Dedifferentiated amniotic fluid mesenchymal stem cell (primary cell): ENCODE measurements at regions not wholly inside any gene's neighbourhood (a gene's known extent, or its start where the extent isn't known, plus 50 kb on each side); places are given as distances from the start of the nearest gene placed in this dataset.
A peak's percentile ranks its signal among the peaks of the same experiment; 100 is the strongest.

Source experiments
- DNase-seq: peaks from one replicate; pipeline ENCODE4 v3.0.0-alpha.2; 2016; ENCODE audit errors: extremely low spot score

DNA sequence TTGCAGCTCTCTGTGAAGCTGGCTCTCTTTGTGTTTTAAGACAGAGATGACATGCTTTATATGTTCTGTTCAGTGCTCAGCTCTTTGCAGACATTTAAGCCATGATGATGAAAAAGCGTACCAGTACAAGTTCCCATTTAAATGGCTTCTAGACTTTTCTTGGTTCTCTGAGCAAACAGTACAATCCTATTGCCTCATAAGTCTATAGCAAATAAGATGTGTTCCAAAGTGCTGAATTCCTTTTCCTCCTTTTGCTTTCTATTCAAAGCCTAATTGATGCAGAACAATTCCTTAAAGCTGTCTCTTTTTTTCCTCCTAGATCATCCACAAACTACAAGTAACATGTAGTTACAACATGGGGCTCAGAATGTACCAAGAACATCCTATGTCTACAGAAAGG lies 168.8 kb upstream of the SPATS2L start:
- DNase-seq = no peak

DNA sequence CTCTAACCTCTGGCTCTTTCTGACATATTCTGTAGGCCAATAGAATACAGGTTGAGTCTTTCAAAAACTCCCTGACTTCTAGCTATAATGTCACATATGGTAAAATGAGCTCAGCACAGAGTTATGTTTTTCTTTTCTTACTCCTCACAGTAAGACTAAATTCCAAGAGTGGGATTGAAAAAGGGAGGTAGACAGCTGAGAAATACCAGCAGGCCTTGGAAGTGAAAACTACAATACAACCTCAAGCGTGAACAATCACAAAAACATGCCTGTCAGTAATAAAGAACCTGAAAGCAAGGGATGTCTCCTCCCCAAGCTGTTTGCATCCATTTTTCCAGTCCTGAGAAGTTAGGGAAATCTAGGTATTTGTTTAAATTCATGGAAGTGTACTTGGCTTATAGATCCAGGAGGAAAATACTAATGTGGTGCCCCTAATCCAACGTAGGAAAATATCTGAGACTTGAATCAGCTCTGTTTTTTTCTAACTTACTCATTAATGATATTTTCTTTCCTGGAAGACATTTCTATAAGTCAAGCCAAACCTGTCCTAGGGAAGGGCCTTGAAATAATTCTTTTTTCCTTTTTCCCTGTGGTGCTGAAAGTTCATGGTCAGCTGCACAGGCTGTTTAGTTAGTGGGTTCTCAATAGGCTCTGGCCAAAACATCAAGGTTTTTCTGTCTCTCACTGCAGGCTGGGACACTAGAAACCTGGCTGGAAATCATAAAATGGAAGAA lies 167.9 kb upstream of the SPATS2L start:
- no peak for DNase-seq

DNA sequence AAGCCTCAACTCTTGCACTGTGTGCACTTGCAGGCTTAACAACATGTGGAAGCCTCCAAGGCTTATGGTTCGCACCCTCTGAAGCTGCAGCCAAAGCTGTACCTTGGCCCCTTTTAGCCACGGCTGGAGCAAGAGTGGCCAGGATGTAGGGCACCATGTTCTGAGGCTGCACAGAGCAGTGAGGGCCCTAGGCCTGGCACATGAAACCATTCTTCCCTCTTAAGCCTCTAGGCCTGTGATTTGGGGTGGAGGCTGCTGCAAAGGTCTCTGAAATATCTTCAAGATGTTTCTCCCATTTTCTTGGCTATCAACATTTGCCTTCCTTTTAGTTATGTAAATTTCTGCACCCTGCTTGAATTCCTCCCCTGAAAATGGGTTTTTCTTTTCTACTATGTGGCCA lies 161.9 kb upstream of the SPATS2L start:
- DNase-seq = no peak

DNA sequence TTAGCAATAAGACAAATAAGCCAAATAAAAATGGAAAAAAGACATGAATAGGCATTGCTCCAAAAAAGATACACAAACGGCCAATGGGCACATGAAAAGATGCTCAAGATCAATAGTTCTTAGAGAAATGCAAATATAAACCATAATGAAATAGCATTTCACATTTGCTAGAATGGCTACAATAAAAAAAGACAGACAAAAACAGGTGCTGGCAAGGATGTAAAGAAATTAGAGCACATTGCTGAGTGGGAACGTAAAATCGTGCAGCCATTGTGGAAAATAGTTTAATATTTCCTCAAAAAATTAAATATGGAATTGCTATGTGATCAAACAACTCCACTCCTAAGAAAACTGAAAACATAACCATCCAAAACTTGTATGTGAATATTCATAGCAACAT lies 160.0 kb upstream of the SPATS2L start:
- no peak for DNase-seq

DNA sequence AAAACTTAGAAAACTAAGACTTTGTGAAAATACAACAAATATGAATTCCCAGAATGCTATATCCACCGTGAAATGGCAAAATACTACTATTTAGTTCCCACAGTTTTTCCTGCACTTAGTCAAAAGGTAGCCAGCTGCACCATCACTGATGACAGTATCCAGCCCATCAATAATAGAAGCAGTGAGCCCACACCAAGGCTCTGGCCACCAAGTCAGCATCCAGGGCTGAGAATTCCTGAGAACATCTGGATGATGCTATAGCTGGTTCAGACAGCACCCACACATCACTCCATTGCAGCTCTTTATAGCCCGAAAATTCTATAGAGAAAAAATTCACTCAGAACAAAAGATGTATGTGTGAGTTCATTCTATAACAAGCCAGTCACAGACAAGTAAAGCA lies 159.1 kb upstream of the SPATS2L start:
- DNase-seq = no peak

DNA sequence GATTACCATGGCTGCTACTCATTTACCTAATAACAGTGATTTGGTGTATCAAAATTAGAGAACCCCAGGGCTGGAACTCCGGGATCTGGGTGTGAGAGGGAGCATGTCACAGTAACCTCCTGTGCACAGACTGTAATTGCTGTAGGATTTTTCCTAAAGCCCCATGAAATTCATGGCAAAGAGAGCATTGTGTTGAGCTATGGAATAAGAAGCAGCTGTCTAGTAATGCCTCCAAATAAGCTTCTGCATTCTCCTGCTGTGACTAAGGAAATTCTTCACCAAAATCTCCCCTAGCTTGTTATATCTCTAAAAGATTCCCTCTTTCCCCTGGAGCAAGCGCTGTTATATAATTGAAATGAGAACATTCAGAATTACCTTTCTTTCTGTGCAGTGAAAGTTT lies 158.1 kb upstream of the SPATS2L start:
- DNase-seq = peak; percentile 59

DNA sequence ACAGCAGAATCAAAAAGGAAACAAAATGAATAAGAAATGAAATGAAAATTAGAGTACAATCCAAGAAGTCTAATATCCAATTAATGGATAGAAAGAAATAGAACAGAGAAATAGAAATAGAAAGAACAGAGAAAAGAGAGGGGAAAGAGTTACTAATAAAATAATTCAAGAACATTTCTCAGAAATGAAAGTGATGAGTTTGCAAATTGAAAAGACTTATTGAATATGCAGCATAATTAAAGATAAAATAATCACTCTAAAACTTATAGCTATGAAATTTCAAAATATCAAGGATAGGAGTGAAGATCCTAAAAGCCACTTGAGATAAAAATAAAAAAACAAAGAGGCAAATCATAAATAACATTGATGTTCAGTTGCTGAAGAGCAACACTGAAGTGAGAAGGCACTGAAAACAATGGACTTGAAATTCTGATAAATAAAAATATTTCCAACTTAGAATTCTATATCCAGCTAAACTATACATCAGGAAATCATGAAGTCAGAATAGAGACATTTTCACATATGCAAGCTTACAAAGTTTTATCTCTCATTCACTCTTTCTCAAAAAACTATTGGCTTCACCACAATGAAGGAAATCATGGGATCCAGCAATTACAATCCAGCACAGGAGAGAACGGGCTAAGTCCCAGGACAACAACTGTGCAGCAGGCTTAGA lies 155.9 kb upstream of the SPATS2L start:
- no peak for DNase-seq

DNA sequence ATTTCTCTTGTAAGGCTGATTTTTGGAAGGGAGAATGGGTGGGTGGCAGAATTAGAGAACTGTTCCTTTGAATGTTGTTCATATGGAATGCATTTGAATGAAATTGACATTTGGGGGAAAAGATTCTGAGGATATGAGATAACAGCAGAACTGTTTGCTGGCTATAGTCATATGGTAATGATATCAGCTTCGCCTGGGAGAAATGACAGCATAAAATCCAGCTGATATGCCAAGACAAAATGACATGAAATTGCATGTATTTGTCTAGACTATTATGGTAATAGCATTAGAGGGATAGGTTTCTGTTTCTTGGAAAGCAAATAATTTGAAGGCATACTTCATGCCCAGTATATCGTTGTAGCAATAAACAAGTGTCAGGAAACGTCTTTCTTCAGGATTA lies 150.8 kb upstream of the SPATS2L start:
- no peak for DNase-seq

DNA sequence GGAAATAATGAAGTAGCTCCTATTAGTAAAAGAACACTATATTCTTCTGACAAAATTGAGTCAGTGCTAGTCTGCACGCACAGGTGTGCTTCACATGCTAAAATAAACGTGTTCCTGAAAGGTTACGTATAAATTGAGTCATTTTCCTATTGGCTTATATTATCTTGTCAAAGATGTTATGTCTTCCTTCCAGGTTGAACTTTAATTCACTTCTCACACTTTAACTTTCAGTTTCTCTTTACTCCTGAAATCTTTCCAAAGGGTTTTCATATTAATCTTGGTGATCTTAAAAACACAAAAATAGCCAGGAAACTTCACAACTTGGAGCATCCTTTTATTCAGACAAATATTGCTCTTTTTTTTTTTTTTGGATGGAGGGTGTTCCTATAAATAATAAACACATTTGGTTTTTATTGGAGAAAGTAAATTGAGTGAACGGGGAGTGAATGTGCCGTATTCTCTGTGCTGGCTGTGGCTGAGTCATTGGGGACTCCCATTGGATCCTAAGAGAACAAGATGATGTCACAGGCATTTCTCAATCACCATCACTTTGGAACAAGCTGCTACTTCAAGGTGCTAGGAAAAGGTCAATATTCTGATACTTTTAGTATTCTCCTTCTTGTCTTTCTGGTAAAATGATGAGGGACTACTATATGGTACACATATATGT lies 150.2 kb upstream of the SPATS2L start:
- peak; percentile 77 for DNase-seq

DNA sequence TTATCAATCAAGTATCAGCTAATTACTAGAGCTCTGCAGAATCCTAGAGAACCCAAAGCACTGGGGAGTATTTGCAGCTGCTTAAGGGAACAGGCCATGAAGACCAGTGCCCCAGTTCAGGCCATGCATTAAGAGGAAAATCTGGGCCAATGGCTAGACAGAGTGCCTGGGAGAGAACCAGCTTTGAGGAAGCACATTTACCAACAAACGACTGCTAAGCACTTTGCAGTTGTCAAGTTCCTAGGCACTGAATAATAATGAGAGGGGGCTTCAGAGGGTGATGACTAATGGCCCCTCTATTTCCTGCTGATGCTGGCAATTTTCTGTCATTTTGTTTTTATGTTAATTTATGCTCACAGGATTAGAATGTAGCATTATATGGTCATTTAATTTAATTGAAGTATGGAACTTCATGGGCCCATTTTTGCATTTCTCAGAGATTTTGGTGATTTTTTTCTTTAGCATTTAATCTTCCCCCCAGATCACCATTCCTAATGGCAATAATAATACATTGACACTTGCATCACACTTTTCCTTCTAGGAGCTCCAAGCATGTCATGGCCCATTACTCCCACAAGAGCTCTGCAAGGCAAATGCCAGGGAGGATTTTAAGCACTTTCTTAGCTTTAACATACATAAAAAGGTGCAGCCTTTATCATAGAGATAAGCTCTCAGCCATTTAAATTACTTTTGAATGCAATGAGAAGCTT lies 147.7 kb upstream of the SPATS2L start:
- no peak for DNase-seq

DNA sequence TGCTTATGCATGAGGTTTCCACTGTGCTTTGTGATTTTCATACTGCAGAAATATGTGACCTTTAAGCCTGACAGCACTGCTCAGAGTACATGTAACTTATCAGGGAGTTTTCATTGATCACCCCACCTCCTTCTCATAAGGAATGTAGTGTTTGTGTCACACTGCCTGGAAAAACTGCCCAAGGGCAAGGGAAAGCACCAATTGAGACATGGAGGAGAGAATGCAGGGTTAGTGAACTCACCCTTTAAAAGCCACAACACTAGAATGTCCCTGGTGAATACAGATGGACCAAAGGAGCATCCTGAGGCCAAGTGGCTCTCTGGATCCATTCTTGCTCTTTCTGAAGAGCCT lies 147.2 kb upstream of the SPATS2L start:
- no peak for DNase-seq

DNA sequence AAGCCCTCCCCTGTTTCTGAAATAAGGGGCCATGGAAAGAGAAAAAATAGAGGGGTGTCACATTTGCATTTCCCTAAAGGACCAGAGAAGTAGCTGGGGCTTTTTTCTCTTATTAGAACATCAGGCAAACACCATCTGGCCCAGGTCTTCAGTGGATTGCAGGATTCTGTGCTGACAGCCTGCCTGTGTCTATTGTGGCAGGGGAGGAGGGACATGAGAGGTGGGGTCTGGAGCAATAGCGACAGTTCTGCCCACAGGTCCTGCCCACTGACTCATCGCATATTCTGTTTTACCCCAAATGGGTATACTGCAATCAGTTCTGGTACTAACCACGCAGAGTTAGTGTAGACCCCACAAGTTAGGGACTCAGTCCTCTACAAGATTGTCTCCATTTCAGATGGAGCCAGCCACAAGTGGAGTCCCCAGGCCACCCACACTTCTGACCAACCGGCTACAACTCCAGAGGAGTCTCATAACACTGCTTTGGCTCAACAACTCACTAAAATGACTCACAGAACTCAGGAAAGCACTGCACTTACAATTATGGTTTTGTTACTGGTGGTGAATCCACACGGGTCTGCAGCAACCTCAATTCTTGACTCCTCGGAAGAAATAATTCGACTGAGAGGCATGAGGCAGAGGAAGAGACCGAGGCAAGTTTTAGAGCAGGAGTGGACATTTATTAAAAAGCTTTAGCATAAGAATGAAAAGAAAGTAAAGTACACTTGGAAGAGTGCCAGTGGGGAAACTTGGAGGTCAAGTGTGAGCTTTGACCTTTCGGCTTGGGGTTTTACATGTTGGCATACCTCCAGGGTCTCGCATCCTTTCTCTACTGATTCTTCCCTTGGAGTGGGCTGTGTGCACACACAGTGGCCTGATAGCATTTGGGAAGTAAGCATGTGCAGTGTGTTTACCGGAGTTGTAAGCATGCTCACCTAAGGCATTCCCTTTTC lies 146.4 kb upstream of the SPATS2L start:
- DNase-seq = no peak

DNA sequence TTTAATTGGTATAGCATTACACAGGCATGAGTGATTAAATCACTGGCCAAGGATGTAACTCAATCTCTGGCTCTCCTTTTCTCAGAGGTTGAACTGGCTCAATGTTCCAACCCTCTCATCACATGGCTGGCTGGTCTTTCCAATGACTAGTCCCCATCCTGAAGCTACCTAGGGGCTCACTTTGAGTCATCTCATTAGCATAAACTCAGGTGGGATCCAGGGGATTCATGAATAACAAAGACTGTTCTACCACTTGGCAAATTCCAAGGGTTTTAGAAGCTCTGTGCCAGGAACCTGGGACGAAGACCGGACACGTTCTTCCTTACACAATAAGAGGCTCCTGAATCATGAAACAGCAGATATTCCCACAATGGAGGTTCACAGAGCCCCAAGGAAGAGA lies 145.0 kb upstream of the SPATS2L start:
- DNase-seq = no peak

DNA sequence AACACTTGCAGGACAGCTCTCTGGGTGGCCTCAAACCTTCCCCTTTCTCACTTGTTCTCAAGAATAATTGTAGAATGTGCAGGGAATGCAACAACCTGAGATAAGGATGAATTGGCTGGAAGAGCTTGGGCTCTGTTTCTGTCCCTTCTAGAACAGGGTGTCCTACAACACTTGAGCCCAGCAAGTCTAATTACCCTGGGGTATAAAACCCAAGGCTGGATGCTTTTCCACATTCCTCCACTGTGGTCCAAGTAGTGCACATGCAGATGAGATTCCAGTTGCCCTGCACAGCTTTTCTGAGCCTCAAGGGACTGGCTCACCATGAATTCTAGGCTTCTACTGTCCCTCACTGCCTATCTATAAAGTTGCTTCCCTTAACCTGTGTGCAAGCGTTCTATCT lies 140.8 kb upstream of the SPATS2L start:
- no peak for DNase-seq

DNA sequence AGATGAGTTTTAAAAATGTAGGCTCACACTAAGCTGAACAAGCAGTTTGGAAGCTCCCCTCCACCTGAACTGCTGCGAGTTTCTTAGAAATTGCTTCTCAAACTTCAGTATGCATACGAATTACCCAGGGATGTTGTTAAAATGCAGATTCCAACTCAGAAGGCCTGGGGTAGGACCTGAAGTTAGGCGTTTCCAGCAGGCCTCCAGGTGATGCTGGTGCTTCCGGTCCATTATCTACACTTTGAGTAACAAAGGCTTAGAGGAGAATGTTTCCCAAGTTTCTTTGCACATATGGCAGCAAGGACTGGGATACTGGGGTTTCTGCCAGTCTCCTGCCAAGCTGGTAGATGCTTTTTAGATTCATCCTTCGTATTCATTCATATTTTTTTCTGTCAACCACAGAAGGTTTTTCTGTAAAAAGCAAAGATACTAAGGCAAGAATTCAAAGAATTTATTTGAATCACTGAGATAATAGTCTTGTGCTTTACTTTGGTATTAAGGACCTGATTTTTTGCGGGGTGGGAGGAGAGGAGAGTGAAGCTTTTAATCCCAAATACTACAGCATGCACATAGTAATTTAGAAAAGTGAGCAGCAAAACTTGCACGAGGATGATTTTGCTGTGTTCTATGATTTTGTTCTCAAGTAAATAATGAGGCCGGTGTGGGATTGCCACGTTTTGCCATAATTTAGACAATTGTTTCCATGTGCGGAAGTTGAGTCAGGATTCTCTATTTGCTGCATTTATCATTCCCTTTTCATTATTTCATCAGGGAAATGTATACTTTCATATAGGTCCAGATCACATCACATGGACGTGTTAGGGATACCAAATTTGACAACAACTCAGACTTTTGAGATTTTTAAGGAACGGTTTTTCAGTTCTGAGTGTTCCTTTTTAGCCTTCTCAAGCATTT lies 137.6 kb upstream of the SPATS2L start:
- DNase-seq = peak; percentile 34

DNA sequence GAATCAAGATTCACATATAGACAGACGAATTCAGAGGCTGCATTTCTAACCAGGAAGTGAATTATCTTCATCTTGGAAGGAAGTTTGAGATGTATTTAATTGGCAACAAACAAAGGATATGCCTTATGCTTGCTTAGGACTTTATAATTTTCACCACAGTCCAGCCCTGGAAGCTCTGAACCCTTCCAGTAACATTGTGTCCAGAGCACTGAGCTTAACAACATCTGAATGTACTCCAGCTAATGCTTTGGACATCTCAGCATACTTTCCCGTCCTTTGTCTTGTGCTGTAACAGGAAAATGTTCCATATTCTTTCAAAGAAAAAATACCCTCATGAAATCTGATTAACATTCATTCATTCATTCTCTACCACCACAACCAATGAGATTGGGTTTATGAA lies 136.3 kb upstream of the SPATS2L start:
- no peak for DNase-seq

DNA sequence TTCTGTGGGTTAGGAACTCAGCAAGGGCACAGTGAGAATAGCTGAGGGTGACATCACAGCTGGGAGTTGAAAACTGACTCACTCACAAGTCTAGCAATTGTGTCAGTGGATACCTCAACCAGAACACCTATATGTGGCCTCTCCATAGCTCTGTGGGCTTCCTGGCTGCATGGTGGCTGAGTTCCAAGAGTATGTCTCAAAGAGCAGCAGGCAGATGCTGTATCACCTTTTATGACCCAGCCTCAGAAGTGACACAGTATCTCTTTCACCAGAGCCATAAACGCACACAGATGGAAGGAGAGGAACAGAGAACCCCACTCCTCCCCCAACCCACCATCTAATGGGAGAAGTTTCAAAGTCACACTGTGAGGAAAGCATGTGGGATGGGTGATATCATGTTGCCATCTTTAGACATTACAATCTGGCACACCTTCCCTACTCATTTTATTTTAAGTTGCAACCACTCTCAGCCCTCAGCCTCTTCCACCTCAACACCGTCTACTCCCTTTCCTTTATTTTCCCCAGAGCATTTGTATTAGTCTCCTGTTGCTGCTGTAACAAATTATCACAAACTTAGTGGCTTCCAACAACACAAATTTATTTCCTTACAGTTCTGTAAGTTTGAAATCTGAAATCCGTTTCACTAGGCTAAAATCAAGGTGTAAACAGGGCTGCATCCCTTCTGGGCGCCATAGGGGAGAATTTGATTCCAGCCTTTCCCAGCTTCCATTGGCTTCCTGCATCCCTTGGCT lies 134.6 kb upstream of the SPATS2L start:
- DNase-seq = no peak

DNA sequence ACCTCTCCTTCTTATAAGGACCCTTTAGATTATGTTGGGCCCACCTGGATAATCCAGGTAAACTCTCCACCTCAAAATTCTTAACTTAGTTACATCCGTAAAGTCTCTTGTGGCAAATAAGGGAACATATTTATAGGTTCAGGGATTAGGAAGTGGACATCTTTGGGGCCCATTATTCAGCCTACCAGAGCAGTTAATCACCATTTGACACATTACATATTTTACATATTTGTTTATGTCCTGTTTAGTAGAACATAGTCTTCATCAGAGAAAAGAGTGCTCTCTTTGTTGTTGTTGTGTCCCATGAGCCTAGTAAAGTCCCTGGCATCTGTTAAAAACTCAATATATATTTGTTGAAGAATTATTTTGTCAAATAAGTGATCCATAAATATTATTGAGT lies 134.0 kb upstream of the SPATS2L start:
- no peak for DNase-seq

DNA sequence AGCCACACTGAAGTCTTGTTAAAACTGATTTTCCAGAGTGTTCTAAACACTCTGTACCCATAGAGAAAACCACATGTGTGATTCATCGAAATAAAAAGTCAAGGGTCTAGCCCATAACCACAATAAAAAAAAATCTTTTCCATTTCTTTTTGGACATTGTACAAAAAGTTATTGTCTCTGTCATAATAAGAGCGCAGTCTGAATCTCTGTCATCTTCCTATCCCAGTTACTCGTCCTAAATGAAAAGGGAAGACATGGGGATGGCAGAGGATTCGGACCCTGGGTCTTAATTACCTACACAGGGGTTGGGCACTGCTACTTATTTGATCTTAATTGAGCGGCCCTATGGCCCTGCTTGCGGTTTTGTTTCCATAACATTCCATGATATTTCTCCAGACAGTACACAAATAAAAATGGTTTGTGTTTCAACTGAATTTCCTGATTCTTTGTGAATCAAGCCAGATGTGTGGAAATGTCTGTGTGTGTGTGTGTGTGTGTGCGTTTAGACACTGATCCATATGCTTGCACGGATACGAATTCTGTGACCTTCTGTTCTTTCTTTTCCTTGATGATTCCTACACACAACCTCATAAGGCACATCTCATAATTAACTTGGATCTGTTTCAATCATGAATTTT lies 133.4 kb upstream of the SPATS2L start:
- DNase-seq = peak; percentile 71
